Osteoblast (primary cell): ENCODE measurements at regions not wholly inside any gene's neighbourhood (a gene's known extent, or its start where the extent isn't known, plus 50 kb on each side); places are given as distances from the start of the nearest gene placed in this dataset.

Source experiments
- DNase-seq: peaks from one replicate; pipeline ENCODE4 v3.0.0; 2011; ENCODE audit warnings: low spot score, mixed read lengths; ENCODE audit not compliant: insufficient read length; ENCODE audit errors: missing footprints
- H2AFZ ChIP-seq: 2 replicates; pipeline ENCODE4 v1.6.0; 2011; ENCODE audit warnings: mild to moderate bottlenecking, low read length
- H3K27ac ChIP-seq: 2 replicates; pipeline ENCODE4 v1.5.1; 2011; ENCODE audit warnings: mild to moderate bottlenecking, low read depth, low read length, moderate library complexity
- H3K27me3 ChIP-seq: 2 replicates; pipeline ENCODE4 v1.6.0; 2012; ENCODE audit warnings: mild to moderate bottlenecking, control low read depth, inconsistent platforms, low read length, moderate library complexity; ENCODE audit not compliant: insufficient read depth
- H3K36me3 ChIP-seq: 2 replicates; pipeline ENCODE4 v1.5.1; 2011; ENCODE audit warnings: mild to moderate bottlenecking, low read length, control low read depth, moderate library complexity; ENCODE audit not compliant: insufficient read depth
- H3K4me1 ChIP-seq: 2 replicates; pipeline ENCODE4 v1.5.1; 2011; ENCODE audit warnings: mild to moderate bottlenecking, low read length, control low read depth, moderate library complexity; ENCODE audit not compliant: insufficient read depth
- H3K4me2 ChIP-seq: 2 replicates; pipeline ENCODE4 v1.6.0; 2011; ENCODE audit warnings: mild to moderate bottlenecking, low read length; ENCODE audit not compliant: insufficient read depth
- H3K4me3 ChIP-seq: fragments of 200-600 bp; sonication (generic); 3 replicates; pipeline ENCODE4 v1.5.1; 2012; ENCODE audit warnings: mild to moderate bottlenecking, low read length, inconsistent platforms; ENCODE audit not compliant: insufficient read depth
- H3K79me2 ChIP-seq: 2 replicates; pipeline ENCODE4 v1.6.0; 2012; ENCODE audit warnings: mild to moderate bottlenecking, low read length, control low read depth, inconsistent platforms; ENCODE audit not compliant: insufficient read depth
- H3K9me3 ChIP-seq: 2 replicates; pipeline ENCODE4 v1.5.1; 2011; ENCODE audit warnings: low read depth, low read length, control low read depth
- H4K20me1 ChIP-seq: 2 replicates; pipeline ENCODE4 v1.6.0; 2012; ENCODE audit warnings: mild to moderate bottlenecking, low read length, control low read depth; ENCODE audit not compliant: insufficient read depth
- TF ChIP-seq, protein P1 (sequence below): IDR thresholded peaks from 2 replicates; pipeline ENCODE4 v1.5.1; 2011; ENCODE audit warnings: mild to moderate bottlenecking, low read depth, low read length, moderate library complexity; ENCODE audit errors: extremely low read depth

DNA sequence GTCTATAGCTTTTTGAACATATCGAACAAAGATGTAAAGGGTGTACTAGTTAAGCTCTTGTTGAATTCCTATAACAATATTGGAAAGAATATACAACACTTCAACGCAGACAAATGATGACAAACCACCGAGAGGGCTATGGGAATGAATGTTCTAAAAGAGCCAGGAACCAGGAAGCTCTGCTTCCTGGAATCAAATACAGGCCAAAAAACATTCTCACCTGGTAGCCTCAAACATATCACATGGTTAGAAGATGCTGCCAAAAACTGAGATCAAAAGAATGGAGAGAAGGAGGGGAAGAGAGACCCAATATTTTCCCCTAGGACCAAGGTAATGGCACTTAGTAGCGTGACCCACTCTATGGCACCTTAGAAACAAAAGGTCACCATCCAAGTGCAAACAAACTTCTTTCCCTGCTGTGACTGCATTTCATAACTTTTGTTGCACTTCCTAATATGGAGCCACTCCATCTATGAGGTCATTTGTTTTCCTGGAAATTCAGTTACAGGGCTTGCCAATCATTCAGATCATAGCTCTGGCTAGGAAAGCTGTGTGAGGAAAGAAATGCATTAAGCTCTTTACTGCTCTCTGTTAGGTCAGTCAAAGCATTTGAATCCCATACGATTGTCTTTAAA lies 199.2 kb upstream of the NT5E start:
- Histone ChIP-seq H3K4me3 (no peak overlapping the region), H2AFZ (no peak overlapping the region), H3K79me2 (no peaks in the 10 kb centered on the region), H3K4me1 (no peaks in the 10 kb centered on the region), H3K9me3 (no peaks in the 10 kb centered on the region), H4K20me1 (no peaks in the 10 kb centered on the region), H3K4me2 (no peak overlapping the region), H3K27me3 (no peaks in the 10 kb centered on the region), H3K27ac (no peak overlapping the region), H3K36me3 (no peaks in the 10 kb centered on the region)
- DNase-seq, result no peak
- TF ChIP-seq, protein P1, sequence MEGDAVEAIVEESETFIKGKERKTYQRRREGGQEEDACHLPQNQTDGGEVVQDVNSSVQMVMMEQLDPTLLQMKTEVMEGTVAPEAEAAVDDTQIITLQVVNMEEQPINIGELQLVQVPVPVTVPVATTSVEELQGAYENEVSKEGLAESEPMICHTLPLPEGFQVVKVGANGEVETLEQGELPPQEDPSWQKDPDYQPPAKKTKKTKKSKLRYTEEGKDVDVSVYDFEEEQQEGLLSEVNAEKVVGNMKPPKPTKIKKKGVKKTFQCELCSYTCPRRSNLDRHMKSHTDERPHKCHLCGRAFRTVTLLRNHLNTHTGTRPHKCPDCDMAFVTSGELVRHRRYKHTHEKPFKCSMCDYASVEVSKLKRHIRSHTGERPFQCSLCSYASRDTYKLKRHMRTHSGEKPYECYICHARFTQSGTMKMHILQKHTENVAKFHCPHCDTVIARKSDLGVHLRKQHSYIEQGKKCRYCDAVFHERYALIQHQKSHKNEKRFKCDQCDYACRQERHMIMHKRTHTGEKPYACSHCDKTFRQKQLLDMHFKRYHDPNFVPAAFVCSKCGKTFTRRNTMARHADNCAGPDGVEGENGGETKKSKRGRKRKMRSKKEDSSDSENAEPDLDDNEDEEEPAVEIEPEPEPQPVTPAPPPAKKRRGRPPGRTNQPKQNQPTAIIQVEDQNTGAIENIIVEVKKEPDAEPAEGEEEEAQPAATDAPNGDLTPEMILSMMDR, result no peak

DNA sequence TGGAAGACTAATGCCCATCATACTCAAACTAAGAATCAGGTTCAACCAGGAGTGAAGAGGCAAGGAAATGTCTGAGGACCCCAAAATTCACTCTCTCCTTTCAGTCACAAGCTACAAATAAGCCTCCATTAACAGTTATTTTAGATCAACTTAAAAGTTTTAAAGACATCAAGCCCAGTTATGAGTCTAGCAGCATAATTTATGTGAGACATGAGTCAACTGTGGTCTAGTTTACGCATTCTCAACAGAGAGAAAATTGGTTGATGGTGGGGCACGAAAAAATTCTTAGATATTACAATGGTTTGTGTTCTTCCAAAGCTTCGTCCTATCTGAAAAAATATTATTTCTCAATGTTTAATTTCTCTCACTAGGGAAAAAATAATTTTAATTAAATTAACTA lies 204.9 kb upstream of the NT5E start:
- TF ChIP-seq, protein P1, result no peak
- H3K4me2 ChIP-seq, result no peak overlapping the region

DNA sequence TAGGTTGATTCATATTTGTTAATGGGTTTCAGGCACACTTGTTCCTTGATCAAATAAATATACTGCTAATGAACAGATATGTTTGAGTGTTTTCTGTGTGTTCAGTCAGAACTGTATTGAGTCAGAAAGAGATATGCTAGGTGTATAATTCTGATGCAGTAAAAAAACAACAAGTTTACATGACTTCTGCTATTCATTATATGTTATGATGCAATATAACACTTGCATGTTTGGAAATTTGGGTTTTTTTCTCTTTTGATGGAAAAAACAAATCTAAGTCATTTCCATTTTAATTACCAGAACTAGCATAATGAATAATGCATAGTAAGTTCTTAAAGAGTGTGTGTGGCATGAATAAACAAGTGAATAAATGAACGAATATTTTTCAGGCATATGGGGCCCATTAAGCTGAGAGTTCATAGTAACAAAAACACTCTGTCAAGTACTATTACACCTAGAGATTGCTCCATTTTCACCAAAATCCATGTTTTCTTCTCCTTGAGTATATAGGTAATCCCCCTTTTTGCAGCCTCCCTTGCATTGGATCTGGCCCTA lies 208.3 kb upstream of the NT5E start:
- no peaks in the 10 kb centered on the region for H3K27me3 ChIP-seq
- no peak for DNase-seq
- H3K27ac ChIP-seq, result no peak overlapping the region
- TF ChIP-seq, protein P1, result no peak
- H3K4me1 ChIP-seq, result peaks cover 7% of the 10 kb centered on the region
- no peaks in the 10 kb centered on the region for H3K79me2 ChIP-seq
- no peak overlapping the region for H3K4me2 ChIP-seq
- H3K9me3 ChIP-seq, result no peaks in the 10 kb centered on the region
- no peak overlapping the region for H2AFZ ChIP-seq
- no peak overlapping the region for H3K4me3 ChIP-seq
- no peaks in the 10 kb centered on the region for H4K20me1 ChIP-seq
- no peaks in the 10 kb centered on the region for H3K36me3 ChIP-seq

More for the DNA sequence above, 204.9 kb upstream of the NT5E start:
- H3K4me3 ChIP-seq, result no peak overlapping the region
- peaks cover 7% of the 10 kb centered on the region for H3K4me1 ChIP-seq
- no peaks in the 10 kb centered on the region for H3K27me3 ChIP-seq
- no peaks in the 10 kb centered on the region for H4K20me1 ChIP-seq
- H3K9me3 ChIP-seq, result no peaks in the 10 kb centered on the region
- H2AFZ ChIP-seq, result no peak overlapping the region
- DNase-seq, result no peak
- H3K27ac ChIP-seq, result no peak overlapping the region
- H3K79me2 ChIP-seq, result no peaks in the 10 kb centered on the region
- H3K36me3 ChIP-seq, result no peaks in the 10 kb centered on the region

DNA sequence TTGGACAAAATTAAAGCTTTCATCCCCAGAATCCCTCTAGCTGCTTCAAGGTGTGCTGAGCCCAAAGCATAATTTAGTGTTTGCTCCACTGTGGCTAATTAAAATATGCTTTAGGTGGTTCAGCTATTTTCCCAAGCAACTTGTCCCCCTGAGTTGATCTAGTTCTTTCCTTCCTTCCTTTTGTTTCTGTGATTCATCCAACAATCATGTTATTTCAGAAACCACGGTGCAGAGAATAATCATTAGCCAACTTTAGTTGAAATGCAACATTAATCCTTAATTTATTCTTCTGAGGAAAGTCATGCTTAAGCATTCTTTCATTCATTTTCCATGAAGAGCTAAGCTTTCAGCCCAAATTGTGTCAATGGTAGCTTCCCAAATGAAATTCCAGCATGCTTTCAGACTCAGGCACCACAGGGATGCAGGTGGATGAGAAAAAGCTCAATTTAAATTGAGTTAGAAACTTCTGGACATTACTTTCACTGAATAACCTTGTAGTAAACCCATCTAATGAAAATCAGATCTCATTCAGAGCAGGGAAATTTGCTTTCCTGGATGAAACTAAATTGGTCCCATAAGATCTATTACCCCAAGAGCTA lies 209.0 kb upstream of the NT5E start:
- no peaks in the 10 kb centered on the region for H3K9me3 ChIP-seq
- H3K36me3 ChIP-seq, result no peaks in the 10 kb centered on the region
- no peak for DNase-seq
- no peaks in the 10 kb centered on the region for H4K20me1 ChIP-seq
- no peaks in the 10 kb centered on the region for H3K27me3 ChIP-seq
- H3K79me2 ChIP-seq, result no peaks in the 10 kb centered on the region
- no peak overlapping the region for H3K27ac ChIP-seq
- no peak overlapping the region for H2AFZ ChIP-seq
- H3K4me2 ChIP-seq, result no peak overlapping the region
- TF ChIP-seq, protein P1, result no peak
- H3K4me3 ChIP-seq, result no peak overlapping the region
- peaks cover 11% of the 10 kb centered on the region for H3K4me1 ChIP-seq
